ENCODE measurements at regions not wholly inside any gene's neighbourhood (a gene's known extent, or its start where the extent isn't known, plus 50 kb on each side); places are given as distances from the start of the nearest gene placed in this dataset.

DNA sequence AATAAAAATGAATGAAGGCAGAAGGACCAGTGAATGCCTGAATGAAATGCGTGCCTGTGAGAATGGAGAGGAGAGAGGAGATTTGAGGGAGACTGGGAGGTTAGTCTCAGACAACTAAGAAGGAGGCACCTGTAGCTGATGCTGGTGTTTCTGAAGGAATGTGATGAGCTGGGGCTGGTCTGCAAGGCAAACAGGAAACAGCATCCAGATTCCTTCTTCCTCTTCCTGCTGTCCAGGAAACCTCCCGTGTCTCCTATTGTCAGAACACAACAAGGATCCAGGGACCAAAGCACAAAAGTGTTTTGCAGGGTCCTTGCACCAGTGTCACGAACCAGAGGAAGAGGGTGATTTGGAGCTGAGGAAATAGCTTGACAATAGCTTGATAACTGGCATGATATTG lies 50.4 kb upstream of the TAB2 start:
- TF ChIP-seq CTCF (IDR thresholded peaks at IDR 0.05; ENCODE audit: low read depth, low read length), result no peak
- no peak overlapping the region for H3K27ac ChIP-seq

DNA sequence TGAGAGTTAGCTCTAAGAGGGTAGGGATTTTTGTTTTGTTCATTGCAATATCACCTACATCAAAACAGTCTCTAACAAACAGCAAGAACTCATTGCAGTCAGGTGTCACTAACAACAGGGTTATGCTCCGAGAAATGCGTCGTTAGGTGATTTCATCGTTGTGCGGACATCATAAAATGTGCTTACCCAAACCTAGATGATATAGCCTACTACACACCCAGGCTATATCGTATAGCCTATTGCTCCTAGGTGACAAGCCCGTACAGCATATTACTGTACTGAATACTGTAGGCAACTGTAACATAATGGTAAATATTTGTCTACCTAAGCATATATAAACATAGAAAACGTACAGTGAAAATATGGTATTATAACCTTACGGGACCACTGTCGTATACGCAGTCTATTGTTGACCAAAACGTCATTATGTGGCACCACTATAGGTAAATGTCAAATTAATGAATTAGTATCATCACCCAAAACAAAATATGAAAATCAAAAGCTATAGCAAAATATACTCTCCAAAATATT lies 49.9 kb upstream of the TAB2 start:
- Histone ChIP-seq H3K4me1 (ENCODE audit: low read depth) (peaks cover 6% of the 10 kb centered on the region), H3K4me3 (no peak overlapping the region), H3K9me3 (ENCODE audit: low read depth) (no peaks in the 10 kb centered on the region), H3K27me3 (no peaks in the 10 kb centered on the region), H3K36me3 (no peaks in the 10 kb centered on the region), H3K27ac (no peak overlapping the region)
- no peak for DNase-seq (ENCODE audit: low read depth in 1 of 2, low spot score in 1 of 2)
- no peak for TF ChIP-seq CTCF (IDR thresholded peaks at IDR 0.05; ENCODE audit: low read depth, low read length)

More for the DNA sequence above, 50.4 kb upstream of the TAB2 start:
- H3K9me3 ChIP-seq (ENCODE audit: low read depth), result no peaks in the 10 kb centered on the region
- peaks cover 6% of the 10 kb centered on the region for H3K4me1 ChIP-seq (ENCODE audit: low read depth)
- H3K36me3 ChIP-seq, result no peaks in the 10 kb centered on the region
- no peak for DNase-seq (ENCODE audit: low read depth in 1 of 2, low spot score in 1 of 2)
- no peak overlapping the region for H3K4me3 ChIP-seq
- H3K27me3 ChIP-seq, result no peaks in the 10 kb centered on the region

Measured in cardiac muscle cell (in vitro differentiated cells and primary cell).